ENCODE measurements at regions not wholly inside any gene's neighbourhood (a gene's known extent, or its start where the extent isn't known, plus 50 kb on each side); places are given as distances from the start of the nearest gene placed in this dataset.

DNA sequence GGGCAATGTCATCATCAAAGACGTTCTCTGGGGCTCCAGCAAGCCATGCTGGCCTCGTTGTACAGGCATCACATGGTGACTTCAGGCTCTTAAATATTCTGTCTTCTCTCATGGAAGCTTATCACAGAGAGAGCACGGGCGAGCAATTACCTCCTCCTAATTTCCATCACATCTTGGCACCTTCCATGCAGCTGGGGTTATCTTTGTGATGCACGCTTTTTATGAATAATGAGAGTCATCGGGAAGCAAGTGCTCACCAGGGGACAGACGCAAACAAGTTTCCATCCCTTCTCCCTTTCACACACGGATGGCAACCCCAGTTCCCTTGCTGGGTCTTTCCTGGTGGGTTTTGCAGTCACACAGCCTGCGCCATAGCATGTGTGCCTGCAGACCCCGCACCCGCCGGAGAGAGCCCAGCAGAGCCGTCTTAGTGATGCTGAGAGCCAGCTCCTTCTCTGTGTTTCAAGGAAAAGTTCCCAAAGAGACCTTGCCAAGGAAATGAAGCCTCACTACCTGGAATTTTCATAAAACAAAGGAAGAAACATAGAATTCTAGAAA is 116.3 kb upstream of the AFDN start:
- no peaks in the 10 kb centered on the region for H3K36me3 Mint-ChIP-seq
- H3K4me3 Mint-ChIP-seq, result no peak overlapping the region
- no peak for ATAC-seq (replicated peaks)
- no peak for DNase-seq
- no peaks in the 10 kb centered on the region for H3K9me3 Mint-ChIP-seq
- H3K27ac Mint-ChIP-seq, result no peak overlapping the region
- peaks cover 80 to 88% of the 10 kb centered on the region in 2 donors for H3K27me3 Mint-ChIP-seq
- H3K4me1 Mint-ChIP-seq, result peaks cover 12 to 17% of the 10 kb centered on the region in 2 donors

GRCh38 chr6:167711211-167711610 is 115.5 kb upstream of the AFDN start:
- ATAC-seq (replicated peaks), result no peak
- Mint-ChIP-seq H3K27me3 (peaks cover 79 to 85% of the 10 kb centered on the region in 2 donors), H3K27ac (no peak overlapping the region), H3K36me3 (no peaks in the 10 kb centered on the region), H3K9me3 (no peaks in the 10 kb centered on the region), H3K4me3 (no peak overlapping the region), H3K4me1 (peaks cover 5 to 15% of the 10 kb centered on the region in 2 donors)
- DNase-seq, result no peak

DNA sequence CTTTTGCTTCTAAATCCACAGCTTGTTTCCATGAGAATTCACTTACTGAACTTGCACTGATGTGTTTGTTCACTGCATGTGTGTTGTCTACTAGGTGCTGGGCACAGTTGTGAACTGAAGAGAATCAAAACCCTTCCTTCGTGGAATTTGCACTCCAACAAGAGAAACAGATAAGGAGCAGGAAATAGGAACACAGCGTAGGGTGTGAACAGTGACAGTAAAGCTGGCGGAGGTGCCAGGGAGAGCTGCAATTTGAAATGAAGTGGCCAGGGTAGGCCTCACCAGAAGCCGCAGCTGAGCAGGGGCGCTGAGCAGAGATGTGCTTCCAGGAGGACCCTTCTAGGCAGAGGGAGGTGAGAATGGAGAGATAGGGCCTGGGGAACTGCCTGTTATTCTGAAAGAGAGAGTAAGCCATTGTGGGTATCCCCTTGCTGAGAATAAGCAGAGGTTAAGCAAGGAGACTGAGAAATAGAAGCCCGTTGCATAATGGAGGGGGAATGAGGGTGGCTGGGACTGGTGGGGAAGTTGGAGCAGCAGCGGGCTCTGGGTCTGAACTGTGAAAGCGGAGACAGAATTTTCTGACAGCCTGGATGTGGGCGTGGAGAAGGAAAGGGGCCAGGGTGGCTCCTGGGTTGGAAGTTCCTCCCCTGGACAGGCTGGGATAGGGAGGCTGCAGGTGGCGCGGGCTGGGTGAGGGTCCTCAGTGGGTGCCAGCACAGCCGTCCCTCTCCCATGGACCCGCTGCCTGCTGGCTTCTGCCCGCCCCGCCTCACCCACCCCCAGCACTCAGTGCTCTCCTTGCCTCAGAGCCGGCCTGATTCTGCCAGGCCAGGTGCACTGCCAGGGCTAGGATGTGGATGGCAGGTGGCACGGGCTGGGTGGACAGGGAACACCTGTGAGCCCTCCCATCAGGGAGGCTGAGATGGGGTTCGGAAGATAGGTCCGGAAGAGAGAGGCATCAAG is 114.7 kb upstream of the AFDN start:
- no peaks in the 10 kb centered on the region for H3K36me3 Mint-ChIP-seq
- DNase-seq, result no peak
- no peaks in the 10 kb centered on the region for H3K9me3 Mint-ChIP-seq
- no peak overlapping the region for H3K4me3 Mint-ChIP-seq
- peaks cover 0 to 11% of the 10 kb centered on the region in 2 donors for H3K4me1 Mint-ChIP-seq
- H3K27ac Mint-ChIP-seq, result no peak overlapping the region
- ATAC-seq (replicated peaks), result no peak
- peaks cover 71 to 77% of the 10 kb centered on the region in 2 donors for H3K27me3 Mint-ChIP-seq

DNA sequence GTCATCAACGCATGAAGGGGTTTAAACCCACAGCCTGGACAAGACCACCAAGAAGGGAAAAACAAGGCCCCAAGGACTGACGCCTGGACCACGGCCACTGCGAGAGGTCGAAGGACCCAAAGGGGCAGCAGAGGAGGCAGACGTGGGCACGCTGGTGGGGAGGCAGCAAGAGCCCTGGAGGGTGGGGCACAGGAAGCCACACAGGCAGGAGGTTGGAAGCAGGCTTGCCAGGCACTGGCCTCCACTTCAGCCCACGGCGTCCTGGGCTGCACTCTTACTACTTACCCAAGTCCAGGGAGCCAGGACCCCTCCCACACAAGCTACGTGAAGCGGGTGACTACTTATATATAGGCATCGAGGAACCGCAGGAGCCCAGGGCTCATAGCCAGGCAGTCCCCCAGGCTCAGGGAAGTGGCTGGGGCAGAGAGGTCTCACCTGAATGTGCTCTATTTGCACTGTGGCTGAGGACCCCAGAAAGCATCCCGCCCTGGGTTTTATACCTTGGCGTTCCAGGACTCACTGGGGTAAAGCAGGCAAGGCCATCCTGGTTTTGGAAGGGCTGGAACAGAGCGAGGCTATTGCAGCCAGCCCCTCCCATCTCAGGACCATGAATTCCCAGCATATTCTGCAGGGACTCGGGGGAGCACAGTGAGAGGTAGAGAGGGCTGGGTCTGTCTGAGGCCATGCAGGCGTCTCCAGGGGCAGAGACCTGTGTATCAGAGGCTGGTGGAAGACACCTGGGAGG is 113.8 kb upstream of the AFDN start:
- Mint-ChIP-seq H3K36me3 (no peaks in the 10 kb centered on the region), H3K4me1 (peaks cover 0 to 13% of the 10 kb centered on the region in 2 donors), H3K9me3 (no peaks in the 10 kb centered on the region), H3K27me3 (peaks cover 64 to 68% of the 10 kb centered on the region in 2 donors), H3K27ac (no peak overlapping the region), H3K4me3 (no peak overlapping the region)
- ATAC-seq (replicated peaks) (no peak), DNase-seq (no peak)

DNA sequence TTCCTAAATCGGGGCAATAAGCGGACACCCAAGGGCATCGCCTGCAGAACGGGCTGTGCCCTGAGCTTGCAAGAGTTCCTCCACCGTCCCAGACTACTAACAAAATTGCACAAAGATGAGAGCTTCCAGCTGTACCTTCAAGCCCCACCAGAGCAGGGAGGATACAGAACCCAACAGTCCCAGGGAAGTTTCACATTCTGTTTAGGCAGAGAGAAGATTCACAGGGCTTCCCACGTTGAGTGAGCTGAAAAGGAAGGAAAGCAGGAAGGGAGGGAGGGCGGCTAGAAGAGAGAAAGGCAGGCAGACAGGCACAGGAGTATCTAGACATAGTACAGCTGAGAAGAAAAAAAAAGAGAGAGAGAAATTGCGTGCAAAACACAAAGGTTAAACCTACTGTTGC is 112.6 kb upstream of the AFDN start:
- peaks cover 62% of the 10 kb centered on the region in 2 donors for H3K27me3 Mint-ChIP-seq
- peaks cover 0 to 2% of the 10 kb centered on the region in 2 donors for H3K9me3 Mint-ChIP-seq
- DNase-seq (no peak), ATAC-seq (replicated peaks) (no peak)
- peaks cover 0 to 8% of the 10 kb centered on the region in 2 donors for H3K4me1 Mint-ChIP-seq
- no peak overlapping the region for H3K27ac Mint-ChIP-seq
- H3K4me3 Mint-ChIP-seq, result no peak overlapping the region
- H3K36me3 Mint-ChIP-seq, result no peaks in the 10 kb centered on the region

GRCh38 chr6:167717455-167717854 is 109.3 kb upstream of the AFDN start:
- H3K27me3 Mint-ChIP-seq, result peaks cover 48 to 56% of the 10 kb centered on the region in 2 donors
- DNase-seq, result no peak
- no peak overlapping the region for H3K4me3 Mint-ChIP-seq
- H3K27ac Mint-ChIP-seq, result no peak overlapping the region
- H3K36me3 Mint-ChIP-seq, result no peaks in the 10 kb centered on the region
- ATAC-seq (replicated peaks), result no peak
- peaks cover 0 to 3% of the 10 kb centered on the region in 2 donors for H3K4me1 Mint-ChIP-seq
- peaks cover 0 to 4% of the 10 kb centered on the region in 2 donors for H3K9me3 Mint-ChIP-seq

GRCh38 chr6:167717867-167718266 is 108.8 kb upstream of the AFDN start:
- DNase-seq (no peak), ATAC-seq (replicated peaks) (no peak)
- Mint-ChIP-seq H3K27me3 (peaks cover 48 to 52% of the 10 kb centered on the region in 2 donors), H3K36me3 (no peaks in the 10 kb centered on the region), H3K4me3 (no peak overlapping the region), H3K4me1 (peaks cover 0 to 3% of the 10 kb centered on the region in 2 donors), H3K9me3 (peaks cover 0 to 4% of the 10 kb centered on the region in 2 donors), H3K27ac (no peak overlapping the region)

- Mint-ChIP-seq H3K27me3 (peaks cover 36 to 44% of the 10 kb centered on the region in 2 donors), H3K4me1 (peaks cover 0 to 3% of the 10 kb centered on the region in 2 donors), H3K9me3 (peaks cover 0 to 4% of the 10 kb centered on the region in 2 donors), H3K27ac (no peak overlapping the region), H3K4me3 (no peak overlapping the region), H3K36me3 (no peaks in the 10 kb centered on the region)
- DNase-seq, result no peak
- no peak for ATAC-seq (replicated peaks)
Measured at GRCh38 chr6:167719920-167720319, 106.8 kb upstream of the AFDN start.

DNA sequence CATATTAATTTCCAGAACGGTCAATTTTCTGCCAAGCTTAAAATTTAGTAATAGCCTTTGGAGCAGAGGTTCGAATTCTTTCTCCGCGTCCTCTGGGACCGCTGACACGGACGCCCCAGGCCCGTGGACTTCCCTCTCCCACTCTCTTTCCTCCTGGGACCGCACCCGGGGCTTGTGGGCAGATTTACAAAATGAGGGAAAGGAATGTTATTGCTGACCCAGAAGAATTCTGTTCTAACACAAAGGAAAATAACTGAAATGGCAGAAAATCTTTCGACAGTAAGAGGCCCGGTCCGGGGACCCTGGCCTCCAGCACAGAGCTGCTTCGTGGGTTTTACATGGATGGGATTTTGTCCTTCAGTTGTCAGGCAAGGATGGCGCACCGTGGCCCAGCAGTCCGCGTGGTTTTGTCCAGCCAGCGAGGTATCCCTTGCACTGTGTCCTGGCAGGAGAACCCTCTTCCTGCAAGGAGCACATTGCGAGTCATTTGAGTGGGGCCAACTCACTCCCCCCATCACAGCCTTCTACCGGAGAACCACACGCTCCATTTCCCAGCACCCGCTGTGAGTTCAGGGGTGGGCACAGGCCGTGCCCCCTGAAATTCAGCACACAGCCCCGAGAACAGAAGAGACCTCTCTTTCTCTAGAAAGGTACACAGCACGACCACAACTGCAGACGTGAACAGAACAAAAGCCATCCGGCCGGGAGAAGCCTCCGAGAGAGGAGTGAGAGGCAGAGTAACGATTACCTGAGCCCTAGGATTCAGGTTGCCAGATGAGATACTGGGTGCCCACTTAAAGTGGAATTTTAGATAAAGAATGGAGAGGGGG is 106.0 kb upstream of the AFDN start:
- Mint-ChIP-seq H3K9me3 (peaks cover 3 to 4% of the 10 kb centered on the region in 2 donors), H3K27ac (no peak overlapping the region), H3K4me3 (no peak overlapping the region), H3K4me1 (peaks cover 0 to 3% of the 10 kb centered on the region in 2 donors), H3K36me3 (no peaks in the 10 kb centered on the region), H3K27me3 (peaks cover 42 to 50% of the 10 kb centered on the region in 2 donors)
- no peak for ATAC-seq (replicated peaks)
- no peak for DNase-seq

DNA sequence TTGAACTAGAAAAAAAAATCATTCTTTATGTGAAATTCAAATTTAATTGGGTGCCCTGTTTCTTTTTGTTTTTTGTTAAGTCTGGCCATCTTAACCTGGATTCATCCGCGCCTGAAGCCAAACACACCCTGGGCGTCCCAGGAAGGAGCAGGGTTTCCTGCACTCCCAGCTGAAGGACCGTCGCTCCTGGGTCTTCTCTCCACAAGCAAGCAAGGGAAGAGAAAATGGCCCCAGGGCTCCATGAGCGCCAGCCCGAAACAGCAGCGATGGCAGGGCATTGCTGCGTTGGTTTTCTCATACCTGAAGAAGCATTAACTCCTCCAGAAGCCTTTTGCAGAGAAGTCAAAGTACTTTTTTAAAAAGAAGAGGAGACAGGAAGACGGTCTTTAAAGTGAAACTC is 105.4 kb upstream of the AFDN start:
- DNase-seq (no peak), ATAC-seq (replicated peaks) (no peak)
- no peak overlapping the region for H3K4me3 Mint-ChIP-seq
- no peak overlapping the region for H3K27ac Mint-ChIP-seq
- H3K27me3 Mint-ChIP-seq, result peaks cover 44 to 50% of the 10 kb centered on the region in 2 donors
- no peaks in the 10 kb centered on the region for H3K36me3 Mint-ChIP-seq
- peaks cover 0 to 3% of the 10 kb centered on the region in 2 donors for H3K4me1 Mint-ChIP-seq
- H3K9me3 Mint-ChIP-seq, result peaks cover 3 to 4% of the 10 kb centered on the region in 2 donors

DNA sequence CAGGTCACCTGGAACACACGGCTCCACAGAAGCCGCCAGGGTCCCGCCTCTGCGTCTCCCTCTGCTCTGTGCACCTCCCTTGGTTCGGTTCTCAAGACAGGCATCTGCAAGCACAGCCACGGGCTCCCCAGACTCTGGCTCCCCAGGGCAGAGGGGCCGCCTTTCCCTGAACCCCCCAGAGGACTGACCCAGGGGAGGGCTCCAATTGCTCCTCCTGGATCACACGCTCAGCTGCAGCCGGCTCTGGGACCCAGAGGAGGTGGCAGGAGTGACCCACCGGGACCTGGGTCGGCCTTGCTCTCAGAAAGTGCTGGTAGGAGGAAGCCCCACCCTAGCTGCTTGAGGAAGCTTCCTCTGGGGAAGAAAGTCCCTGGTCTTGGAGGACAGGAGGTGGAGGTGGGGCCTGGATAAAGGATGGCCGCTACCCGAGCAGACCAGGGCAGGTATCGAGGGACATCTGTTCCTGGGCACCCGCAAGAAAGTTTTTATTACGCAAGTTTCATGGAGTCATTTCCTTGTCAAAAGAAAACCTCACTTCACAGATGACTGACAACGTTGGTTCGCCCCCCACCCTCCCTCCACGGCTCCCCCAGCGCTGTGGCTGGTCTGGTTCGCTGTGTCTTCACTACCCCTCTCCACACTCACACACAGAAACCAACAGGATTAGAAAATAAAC is 103.9 kb upstream of the AFDN start:
- ATAC-seq (replicated peaks) (no peak), DNase-seq (no peak)
- H3K9me3 Mint-ChIP-seq, result peaks cover 3 to 4% of the 10 kb centered on the region in 2 donors
- no peaks in the 10 kb centered on the region for H3K36me3 Mint-ChIP-seq
- no peak overlapping the region for H3K4me3 Mint-ChIP-seq
- H3K27ac Mint-ChIP-seq, result no peak overlapping the region
- H3K4me1 Mint-ChIP-seq, result no peaks in the 10 kb centered on the region
- H3K27me3 Mint-ChIP-seq, result peaks cover 43 to 52% of the 10 kb centered on the region in 2 donors

DNA sequence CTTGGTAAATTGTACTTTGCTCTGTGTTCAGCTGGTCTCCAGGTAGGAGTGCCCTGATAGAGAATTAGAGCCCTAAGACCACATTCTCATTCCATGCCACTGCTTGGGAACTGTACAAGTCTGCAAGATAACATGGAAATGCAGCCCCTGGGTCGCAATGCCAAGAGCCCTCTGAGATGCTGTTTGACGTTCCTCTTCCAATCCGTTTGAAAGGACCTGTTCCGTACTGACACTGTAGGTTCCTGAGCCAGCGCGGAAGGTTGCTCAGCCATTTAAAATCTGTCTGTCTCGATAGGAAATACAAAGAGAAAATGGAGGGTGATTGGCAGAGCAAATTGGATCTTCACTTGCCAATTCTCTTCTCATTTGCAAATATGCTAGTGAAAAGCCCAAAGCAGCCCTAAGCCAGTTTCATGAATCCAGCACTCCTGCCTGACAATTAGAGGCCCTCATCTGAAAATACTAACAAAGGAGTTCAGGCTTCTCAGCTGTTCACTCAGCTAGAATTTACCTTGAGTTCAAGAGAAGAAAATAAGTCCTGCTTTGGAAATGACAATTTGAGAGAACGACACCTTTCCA is 100.6 kb upstream of the AFDN start:
- no peak overlapping the region for H3K4me3 Mint-ChIP-seq
- no peak for ATAC-seq (replicated peaks)
- H3K4me1 Mint-ChIP-seq, result no peaks in the 10 kb centered on the region

DNA sequence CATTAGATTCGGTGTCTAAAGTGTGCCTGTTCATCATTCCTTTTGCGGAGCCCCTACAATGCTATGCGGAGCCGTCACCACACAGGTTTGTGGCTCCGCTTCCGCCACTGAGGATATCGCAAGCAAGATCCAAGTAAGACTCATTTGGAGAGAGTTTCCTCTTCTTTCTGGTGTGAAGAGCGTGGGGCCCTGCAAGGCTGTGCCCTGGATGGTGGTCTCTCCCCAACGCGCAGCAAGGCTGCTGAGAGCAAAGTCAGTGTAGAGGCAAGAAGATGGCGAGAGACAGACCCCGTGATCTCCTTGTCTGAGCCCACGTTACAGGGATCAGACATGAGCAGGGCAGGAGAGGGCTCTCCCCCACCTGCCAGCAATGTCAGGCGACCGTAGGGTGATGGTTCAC is 96.3 kb upstream of the AFDN start:
- Mint-ChIP-seq H3K27ac (no peak overlapping the region), H3K36me3 (no peaks in the 10 kb centered on the region), H3K27me3 (peaks cover 22 to 23% of the 10 kb centered on the region in 2 donors), H3K4me3 (no peak overlapping the region), H3K4me1 (peaks cover 0 to under 1% of the 10 kb centered on the region in 2 donors), H3K9me3 (peaks cover 1 to 5% of the 10 kb centered on the region in 2 donors)
- DNase-seq, result no peak
- no peak for ATAC-seq (replicated peaks)

More for the DNA sequence above, 100.6 kb upstream of the AFDN start:
- DNase-seq, result no peak
- Mint-ChIP-seq H3K27me3 (peaks cover 32 to 38% of the 10 kb centered on the region in 2 donors), H3K27ac (no peak overlapping the region), H3K36me3 (no peaks in the 10 kb centered on the region), H3K9me3 (peaks cover 0 to 3% of the 10 kb centered on the region in 2 donors)

All from stimulated activated naive B cell treated with anti-CD40 and anti-IgM and Interleukin-4, amounts not matched to agents 10 μg/mL and 1 μg/mL and 100 μg/mL, for 72 hours (primary cell).